ENCODE measurements at regions not wholly inside any gene's neighbourhood (a gene's known extent, or its start where the extent isn't known, plus 50 kb on each side); places are given as distances from the start of the nearest gene placed in this dataset.

- no peak for TF ChIP-seq POLR2A (IDR thresholded peaks at IDR 0.05; ENCODE audit: low read length)
- TF ChIP-seq GATA1 (IDR thresholded peaks at IDR 0.05; ENCODE audit: low read depth, low read length), result no peak
Observed at GRCh38 chr5:14922456-14922855, 50.9 kb upstream of the ANKH start.
